B cell (primary cell): ENCODE measurements at regions not wholly inside any gene's neighbourhood (a gene's known extent, or its start where the extent isn't known, plus 50 kb on each side); places are given as distances from the start of the nearest gene placed in this dataset.

Source experiments
- ATAC-seq: fragments of 200-7000 bp; cut with Tn5 transposase; one replicate; pipeline ENCODE4 v1.10.0; 2021; ENCODE audit warnings: low read depth, mild to moderate bottlenecking, moderate number of reproducible peaks, moderate library complexity
- CTCF ChIA-PET: fragments of 350-600 bp; sonication (Branson Sonifier 250); formaldehyde crosslinking; loops from one replicate; lab custom pipeline; 2021; ENCODE audit warnings: antibody characterized with exemption, inconsistent platforms; lab: Charles Lee
- POLR2A ChIA-PET: fragments of 350-600 bp; sonication (Branson Sonifier 250); formaldehyde crosslinking; loops from one replicate; lab custom pipeline; 2021; ENCODE audit warnings: antibody characterized with exemption; lab: Charles Lee
- DNase-seq: peaks from one replicate; pipeline ENCODE4 v3.0.0; 2013
- H2AFZ ChIP-seq: 2 replicates; pipeline ENCODE4 v1.6.1; 2012; ENCODE audit warnings: mild to moderate bottlenecking, low read depth, low read length; ENCODE audit not compliant: insufficient read depth, poor library complexity, severe bottlenecking
- H3K27ac ChIP-seq, 2 donors: 1 replicate in 1 of 2; 2 replicates in 1 of 2; pipeline ENCODE4 v1.5.1; 2012 to 2013; ENCODE audit warnings: low read length in 2 of 2, mild to moderate bottlenecking in 2 of 2, moderate library complexity in 1 of 2
- H3K27me3 ChIP-seq, 4 experiments: fragments of 200-600 bp in 1 of 4; sonication (generic) in 1 of 4; replicated peaks in 1 of 4; 1 replicate in 2 of 4; 2 replicates in 2 of 4; pipeline versions ENCODE4 v1.6.1 to v1.7.0; 2013 to 2016; ENCODE audit warnings: low read length in 3 of 4, mild to moderate bottlenecking in 2 of 4, mixed read lengths in 1 of 4, moderate library complexity in 1 of 4; ENCODE audit not compliant: insufficient read depth in 4 of 4, control insufficient read depth in 3 of 4; ENCODE audit errors: control extremely low read depth in 1 of 4
- H3K36me3 ChIP-seq, 2 experiments: replicated peaks in 1 of 2; 1 replicate in 1 of 2; 2 replicates in 1 of 2; pipeline versions ENCODE4 v1.6.1 to v1.7.1; 2013; ENCODE audit warnings: low read length in 1 of 2; ENCODE audit not compliant: insufficient read depth in 2 of 2, control insufficient read depth in 1 of 2; ENCODE audit errors: control extremely low read depth in 1 of 2, extremely low read depth in 1 of 2
- H3K4me1 ChIP-seq, 2 donors: fragments of 200-600 bp in 1 of 2; sonication (generic) in 1 of 2; 1 replicate in 1 of 2; 2 replicates in 1 of 2; pipeline versions ENCODE4 v1.5.1 to v1.6.1; 2013 to 2017; ENCODE audit warnings: low read length in 2 of 2; ENCODE audit not compliant: control insufficient read depth in 2 of 2, insufficient read depth in 2 of 2
- H3K4me2 ChIP-seq: replicated peaks from 2 replicates; pipeline ENCODE3; 2012; ENCODE audit warnings: mild to moderate bottlenecking, low read depth, low read length; ENCODE audit not compliant: poor library complexity, severe bottlenecking
- H3K4me3 ChIP-seq, 5 experiments: fragments of 200-600 bp in 1 of 5; sonication (generic) in 1 of 5; 1 replicate in 3 of 5; 2 replicates in 2 of 5; pipeline versions ENCODE4 v1.5.1 to v1.7.0; 2011 to 2016; ENCODE audit warnings: low read length in 4 of 5, mild to moderate bottlenecking in 4 of 5, low read depth in 2 of 5, control low read depth in 1 of 5, moderate library complexity in 1 of 5; ENCODE audit not compliant: insufficient read depth in 1 of 5; ENCODE audit errors: control extremely low read depth in 1 of 5, extremely low read depth in 1 of 5
- H3K79me2 ChIP-seq: fragments of 200-600 bp; sonication (generic); one replicate; pipeline ENCODE4 v1.6.0; 2016; ENCODE audit warnings: low read length; ENCODE audit not compliant: control insufficient read depth, insufficient read depth
- H3K9ac ChIP-seq: fragments of 200-600 bp; sonication (generic); 2 replicates; pipeline ENCODE4 v1.6.1; 2017; ENCODE audit warnings: mild to moderate bottlenecking, low read length, moderate library complexity
- H3K9me3 ChIP-seq, 3 donors: one replicate each; pipeline versions ENCODE4 v1.6.1 to v1.7.1; 2013; ENCODE audit warnings: low read length in 2 of 3; ENCODE audit not compliant: control insufficient read depth in 2 of 3, insufficient read depth in 1 of 3; ENCODE audit errors: control extremely low read depth in 1 of 3
- H4K20me1 ChIP-seq: 2 replicates; pipeline ENCODE4 v1.6.0; 2012; ENCODE audit warnings: mild to moderate bottlenecking, low read length; ENCODE audit not compliant: insufficient read depth, control insufficient read depth, poor library complexity, severe bottlenecking
- H3K27ac Mint-ChIP-seq: one replicate; pipeline ENCODE4 v1.8.0; 2021; ENCODE audit warnings: mixed read lengths
- H3K27me3 Mint-ChIP-seq: one replicate; pipeline ENCODE4 v1.8.0; 2021; ENCODE audit warnings: mixed read lengths
- H3K4me1 Mint-ChIP-seq: one replicate; pipeline ENCODE4 v1.8.0; 2021; ENCODE audit warnings: mixed read lengths
- H3K4me3 Mint-ChIP-seq: one replicate; pipeline ENCODE4 v1.8.0; 2021; ENCODE audit warnings: mixed read lengths
- H3K9me3 Mint-ChIP-seq: one replicate; pipeline ENCODE4 v1.8.0; 2022; ENCODE audit warnings: mixed read lengths; ENCODE audit not compliant: insufficient read depth
- CTCF ChIP-seq: fragments of 200-600 bp; IDR thresholded peaks from one replicate; pipeline ENCODE4 v1.8.0; 2022; ENCODE audit warnings: antibody characterized with exemption, mild to moderate bottlenecking
- EZH2 ChIP-seq: IDR thresholded peaks from 2 replicates; pipeline ENCODE4 v1.6.1; 2012; ENCODE audit warnings: borderline replicate concordance, low read depth, mild to moderate bottlenecking, moderate library complexity, low read length; ENCODE audit not compliant: insufficient read depth, poor library complexity, severe bottlenecking
- WGBS: methylation state at CpG from one replicate; pipeline ENCODE4 v1.1.5; 2013; ENCODE audit warnings: missing lambda C conversion rate; ENCODE audit not compliant: insufficient coverage; 5-methylcytosine and 5-hydroxymethylcytosine counted together
- intact Hi-C: fragments of 100-400 bp; cut with micrococcal nuclease; formaldehyde crosslinking; loops from one replicate; pipeline ENCODE4 v1.10.0; 2022

DNA sequence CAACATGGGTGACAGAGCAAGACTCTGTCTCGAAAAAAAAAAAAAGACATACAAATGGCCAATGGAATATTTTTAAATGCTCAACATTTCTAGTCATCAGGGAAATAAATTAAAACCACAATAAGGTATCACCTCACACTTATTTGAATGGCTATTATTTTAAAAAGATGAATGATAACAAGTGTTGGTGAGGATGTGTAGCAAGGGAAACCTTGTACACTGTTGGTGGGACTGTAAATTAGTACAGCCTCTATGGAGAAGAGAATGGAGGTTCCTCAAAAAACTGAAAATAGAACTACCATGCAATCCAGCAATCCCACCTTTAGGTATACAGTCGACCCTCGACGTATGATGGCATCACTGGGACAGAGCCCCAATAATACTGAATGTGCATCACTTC, 65.4 kb upstream of the DIP2C start:
- 92% methylated on average over 3 of the region's 4 CpGs for WGBS
- Mint-ChIP-seq H3K27ac (no peak overlapping the region), H3K27me3 (peaks cover 20% of the 10 kb centered on the region), H3K4me3 (no peak overlapping the region), H3K9me3 (peaks cover 8% of the 10 kb centered on the region), H3K4me1 (no peaks in the 10 kb centered on the region)
- Histone ChIP-seq H3K36me3 (no peaks in the 10 kb centered on the region), H3K27ac (no peak overlapping the region), H2AFZ (no peak overlapping the region), H3K4me2 (no peak overlapping the region), H3K4me1 (peaks cover 0 to 4% of the 10 kb centered on the region in 2 donors), H4K20me1 (no peaks in the 10 kb centered on the region), H3K9me3 (peaks cover 0 to 29% (median 12%) of the 10 kb centered on the region in 3 donors), H3K9ac (no peak overlapping the region), H3K27me3 (peaks cover 0 to 3% (median 0%) of the 10 kb centered on the region in 4 experiments), H3K4me3 (no peak overlapping the region), H3K79me2 (no peaks in the 10 kb centered on the region)
- ChIA-PET CTCF (no interaction called here), POLR2A (no interaction called here)
- intact Hi-C loops, result no loop called here
- DNase-seq (no peak), ATAC-seq (no peak)
- TF ChIP-seq EZH2 (no peak), CTCF (no peak)

DNA sequence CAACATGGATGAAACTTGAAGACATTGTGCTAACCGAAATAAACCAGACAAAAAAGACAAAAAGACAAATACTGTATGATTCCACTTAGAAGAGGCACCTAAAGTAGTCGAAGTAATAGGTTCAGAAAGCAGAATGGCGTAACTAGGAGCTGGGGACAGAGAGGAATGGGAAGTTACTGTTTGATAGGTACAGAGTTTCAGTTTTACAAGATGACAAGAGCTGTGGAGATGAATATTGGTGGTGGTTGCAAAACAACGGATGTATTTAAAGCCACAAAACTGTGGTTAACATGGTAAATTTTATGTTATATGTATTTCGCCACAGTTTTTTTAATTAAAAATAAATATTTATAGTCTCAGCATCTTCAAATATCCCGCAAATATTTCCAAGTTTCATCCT, 64.1 kb upstream of the DIP2C start:
- Mint-ChIP-seq H3K27me3 (peaks cover 20% of the 10 kb centered on the region), H3K9me3 (peaks cover 8% of the 10 kb centered on the region), H3K27ac (no peak overlapping the region), H3K4me3 (no peak overlapping the region), H3K4me1 (no peaks in the 10 kb centered on the region)
- TF ChIP-seq EZH2 (no peak), CTCF (no peak)
- ATAC-seq (no peak), DNase-seq (no peak)
- Histone ChIP-seq H3K4me3 (no peak overlapping the region), H3K27ac (no peak overlapping the region), H3K79me2 (no peaks in the 10 kb centered on the region), H3K4me2 (no peak overlapping the region), H3K27me3 (peaks cover 0 to 3% (median 0%) of the 10 kb centered on the region in 4 experiments), H2AFZ (no peak overlapping the region), H3K36me3 (no peaks in the 10 kb centered on the region), H4K20me1 (no peaks in the 10 kb centered on the region), H3K9me3 (peaks cover 0 to 17% (median 6%) of the 10 kb centered on the region in 3 donors), H3K9ac (no peak overlapping the region), H3K4me1 (no peaks in the 10 kb centered on the region)
- 76% methylated on average over 2 of the region's 6 CpGs for WGBS
- POLR2A ChIA-PET, result no interaction called here
- CTCF ChIA-PET, result interaction anchor here (1.2 kb wide), 1 partner anchor 14 kb away, joined by 3 read pairs; no protein-coding TSS in a partner anchor
- intact Hi-C loops, result no loop called here
